Left lung (tissue), 4 donors: ENCODE measurements at regions not wholly inside any gene's neighbourhood (a gene's known extent, or its start where the extent isn't known, plus 50 kb on each side); places are given as distances from the start of the nearest gene placed in this dataset.

Experiments
- ATAC-seq: fragments of 200-7000 bp; cut with Tn5 transposase; one replicate; pipeline ENCODE4 v1.9.1; 2020; ENCODE audit warnings: moderate library complexity
- DNase-seq, 4 donors: peaks; one replicate each; pipeline ENCODE4 v3.0.0-alpha.2; 2013 to 2020
- H3K27ac ChIP-seq, 2 donors: fragments of 200-600 bp; sonication (generic) in 1 of 2; one replicate each; pipeline versions ENCODE4 v1.5.0 to v1.8.0; 2020 to 2021
- H3K27me3 ChIP-seq, 2 donors: fragments of 200-600 bp; sonication (generic) in 1 of 2; one replicate each; pipeline versions ENCODE4 v1.5.0 to v1.8.0; 2020 to 2021
- H3K36me3 ChIP-seq, 2 donors: fragments of 200-600 bp; sonication (generic) in 1 of 2; one replicate each; pipeline versions ENCODE4 v1.5.0 to v1.8.0; 2020 to 2021
- H3K4me1 ChIP-seq, 2 donors: fragments of 200-600 bp; one replicate each; pipeline ENCODE4 v1.8.0; 2021
- H3K4me3 ChIP-seq, 2 donors: fragments of 200-600 bp; sonication (generic) in 1 of 2; one replicate each; pipeline versions ENCODE4 v1.5.0 to v1.8.0; 2020 to 2021; ENCODE audit warnings: mild to moderate bottlenecking in 1 of 2
- H3K9me3 ChIP-seq, 2 donors: fragments of 200-600 bp; sonication (generic) in 1 of 2; one replicate each; pipeline versions ENCODE4 v1.5.0 to v1.8.0; 2020 to 2021
- intact Hi-C, 2 donors: fragments of 100-400 bp; cut with DNase I; formaldehyde crosslinking; loops; one replicate each; pipeline versions ENCODE4 v1.11.2 to v1.14.2; 2022
- TF ChIP-seq, protein P1 (sequence below), 2 donors: fragments of 200-600 bp; sonication (generic) in 1 of 2; IDR thresholded peaks; one replicate each; pipeline versions ENCODE4 v1.5.0 to v1.8.0; 2021; ENCODE audit warnings: antibody characterized with exemption in 2 of 2
- donor health status: DM: no; HTN: yes; CAD: no.
- donor health status: DM: no; HTN: no; CAD: no.

DNA sequence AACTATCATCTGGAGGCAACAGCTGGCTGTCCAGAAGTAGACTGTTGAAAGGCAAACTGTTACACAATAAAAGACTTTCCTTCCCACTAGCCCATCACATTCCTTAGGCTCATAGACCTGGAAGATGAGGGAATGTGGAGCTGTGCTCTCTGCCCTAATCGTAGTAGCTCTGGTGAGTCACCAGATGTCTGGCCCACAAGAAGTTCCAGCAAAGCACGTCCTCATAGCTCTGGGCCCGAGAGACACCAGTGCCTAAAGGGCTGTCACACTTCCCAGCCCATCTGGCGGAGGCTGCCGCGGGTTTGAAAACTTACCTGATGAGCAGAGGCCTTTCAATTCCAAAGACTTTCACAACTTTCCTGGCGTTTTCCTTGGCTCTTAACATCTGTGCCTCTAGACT, 81.7 kb upstream of the STOX2 start:
- intact Hi-C loops, result no loop called here
- ATAC-seq (peak; percentile 65), DNase-seq (no peak)
- H3K27me3 ChIP-seq, result no peaks in the 10 kb centered on the region
- no peak overlapping the region for H3K27ac ChIP-seq
- no peak overlapping the region for H3K4me3 ChIP-seq
- H3K9me3 ChIP-seq, result no peaks in the 10 kb centered on the region
- H3K36me3 ChIP-seq, result no peaks in the 10 kb centered on the region
- peaks cover 0 to 8% of the 10 kb centered on the region in 2 donors for H3K4me1 ChIP-seq
- TF ChIP-seq, protein P1, sequence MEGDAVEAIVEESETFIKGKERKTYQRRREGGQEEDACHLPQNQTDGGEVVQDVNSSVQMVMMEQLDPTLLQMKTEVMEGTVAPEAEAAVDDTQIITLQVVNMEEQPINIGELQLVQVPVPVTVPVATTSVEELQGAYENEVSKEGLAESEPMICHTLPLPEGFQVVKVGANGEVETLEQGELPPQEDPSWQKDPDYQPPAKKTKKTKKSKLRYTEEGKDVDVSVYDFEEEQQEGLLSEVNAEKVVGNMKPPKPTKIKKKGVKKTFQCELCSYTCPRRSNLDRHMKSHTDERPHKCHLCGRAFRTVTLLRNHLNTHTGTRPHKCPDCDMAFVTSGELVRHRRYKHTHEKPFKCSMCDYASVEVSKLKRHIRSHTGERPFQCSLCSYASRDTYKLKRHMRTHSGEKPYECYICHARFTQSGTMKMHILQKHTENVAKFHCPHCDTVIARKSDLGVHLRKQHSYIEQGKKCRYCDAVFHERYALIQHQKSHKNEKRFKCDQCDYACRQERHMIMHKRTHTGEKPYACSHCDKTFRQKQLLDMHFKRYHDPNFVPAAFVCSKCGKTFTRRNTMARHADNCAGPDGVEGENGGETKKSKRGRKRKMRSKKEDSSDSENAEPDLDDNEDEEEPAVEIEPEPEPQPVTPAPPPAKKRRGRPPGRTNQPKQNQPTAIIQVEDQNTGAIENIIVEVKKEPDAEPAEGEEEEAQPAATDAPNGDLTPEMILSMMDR (IDR thresholded peaks at IDR 0.05), result no peak

GRCh38 chr4:183825346-183825745, 79.8 kb upstream of the STOX2 start:
- no peak for ATAC-seq
- no peak overlapping the region for H3K4me3 ChIP-seq
- H3K4me1 ChIP-seq, result peaks cover 0 to 20% of the 10 kb centered on the region in 2 donors
- DNase-seq, result no peak
- H3K27ac ChIP-seq, result no peak overlapping the region
- H3K36me3 ChIP-seq, result no peaks in the 10 kb centered on the region
- no peaks in the 10 kb centered on the region for H3K9me3 ChIP-seq
- TF ChIP-seq, protein P1 (IDR thresholded peaks at IDR 0.05), result no peak
- no peaks in the 10 kb centered on the region for H3K27me3 ChIP-seq
- intact Hi-C loops, result no loop called here

DNA sequence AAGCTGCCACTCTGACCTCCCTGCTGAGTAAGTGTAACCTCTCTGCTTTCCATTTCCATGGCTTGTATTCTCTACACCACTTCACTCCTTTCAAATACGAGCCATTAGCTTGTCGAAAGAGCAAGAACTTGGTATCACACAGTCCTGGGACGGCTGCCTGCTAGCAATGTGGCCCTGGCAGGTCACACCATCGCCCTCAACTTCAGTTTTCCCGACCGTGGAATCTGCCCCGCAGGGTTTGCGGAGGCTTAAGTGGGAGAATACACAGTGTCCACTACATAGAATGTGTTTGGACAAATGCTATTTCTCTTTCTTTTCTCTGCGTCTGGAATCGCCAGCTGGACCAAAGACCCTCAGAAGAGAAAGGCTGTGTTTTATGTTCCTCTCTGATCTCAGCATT, 78.6 kb upstream of the STOX2 start:
- ATAC-seq (no peak), DNase-seq (no peak)
- Histone ChIP-seq H3K4me1 (peaks cover 0 to 31% of the 10 kb centered on the region in 2 donors), H3K36me3 (no peaks in the 10 kb centered on the region), H3K9me3 (no peaks in the 10 kb centered on the region), H3K4me3 (no peak overlapping the region), H3K27ac (no peak overlapping the region), H3K27me3 (no peaks in the 10 kb centered on the region)
- TF ChIP-seq, protein P1 (IDR thresholded peaks at IDR 0.05), result no peak
- intact Hi-C loops, result no loop called here

DNA sequence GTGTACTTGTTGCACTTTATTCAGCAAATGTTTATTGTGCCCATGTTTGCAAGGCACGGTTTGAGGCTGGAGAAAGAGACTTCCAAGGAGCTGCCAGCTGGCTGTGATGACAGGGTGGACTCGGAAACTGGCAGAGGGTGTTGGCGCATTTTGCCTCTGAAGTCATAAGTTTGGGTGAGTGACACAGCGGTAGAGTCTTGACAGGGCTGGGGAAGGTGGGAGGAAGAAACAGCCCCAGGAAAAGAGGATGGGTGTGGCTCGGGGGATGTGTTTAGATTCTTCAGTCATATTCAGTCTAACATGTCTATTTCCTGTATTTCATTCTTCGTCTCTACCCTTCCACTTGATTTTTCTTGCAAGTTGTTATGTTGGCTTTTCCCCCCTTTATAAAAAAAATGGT, 77.0 kb upstream of the STOX2 start:
- Histone ChIP-seq H3K4me3 (no peak overlapping the region), H3K9me3 (no peaks in the 10 kb centered on the region), H3K27ac (peak overlapping the region in 1 of 2 donors; percentile 28), H3K27me3 (no peaks in the 10 kb centered on the region), H3K36me3 (no peaks in the 10 kb centered on the region), H3K4me1 (peaks cover 0 to 48% of the 10 kb centered on the region in 2 donors)
- DNase-seq (no peak), ATAC-seq (no peak)
- intact Hi-C loops, result no loop called here
- TF ChIP-seq, protein P1 (IDR thresholded peaks at IDR 0.05), result no peak

DNA sequence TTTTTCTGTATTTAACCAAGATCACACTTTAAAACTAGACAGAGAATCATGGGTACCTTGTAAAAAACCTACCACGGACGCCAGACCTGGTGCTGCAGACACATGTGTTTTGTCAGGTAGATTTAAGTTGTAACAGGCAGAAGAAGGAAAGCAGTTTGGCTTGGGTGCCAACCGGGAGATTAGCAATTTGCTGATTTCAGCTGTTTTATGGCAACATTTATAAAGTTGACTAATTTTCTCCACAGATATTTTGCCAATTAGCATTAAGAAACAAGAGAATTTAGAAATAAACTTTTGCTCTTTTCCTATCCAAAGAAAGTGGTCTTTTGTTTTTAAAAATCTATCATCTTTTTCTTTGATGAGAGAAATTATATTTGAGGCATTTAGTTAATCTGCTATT, 76.3 kb upstream of the STOX2 start:
- H3K27me3 ChIP-seq, result no peaks in the 10 kb centered on the region
- no peak for ATAC-seq
- H3K27ac ChIP-seq, result peak overlapping the region in 1 of 2 donors; percentile 69
- TF ChIP-seq, protein P1 (IDR thresholded peaks at IDR 0.05), result no peak
- intact Hi-C loops, result no loop called here
- DNase-seq, result no peak
- H3K9me3 ChIP-seq, result no peaks in the 10 kb centered on the region
- H3K4me3 ChIP-seq, result no peak overlapping the region
- peaks cover 0 to 52% of the 10 kb centered on the region in 2 donors for H3K4me1 ChIP-seq
- no peaks in the 10 kb centered on the region for H3K36me3 ChIP-seq
